PC-3 (cell line): ENCODE measurements at regions not wholly inside any gene's neighbourhood (a gene's known extent, or its start where the extent isn't known, plus 50 kb on each side); places are given as distances from the start of the nearest gene placed in this dataset.
A peak's percentile ranks its signal among the peaks of the same experiment; 100 is the strongest.

ENCODE experiments used
- ATAC-seq: fragments of 200-7000 bp; cut with Tn5 transposase; 2 replicates; pipeline ENCODE4 v1.9.1; 2020; ENCODE audit warnings: mild to moderate bottlenecking, moderate library complexity
- BruUV-seq: library from RNA; stranded (reverse); fragments of 400-500 nt; replicated peaks from 2 replicates; lab custom pipeline; 2021; lab: Mats Ljungman, UMichigan
- CTCF ChIA-PET: fragments of 300-600 bp; sonication (Branson Sonifier 250); formaldehyde crosslinking; loops from one replicate; lab custom pipeline; 2022; ENCODE audit warnings: antibody characterized with exemption; lab: Charles Lee
- POLR2A ChIA-PET: fragments of 300-600 bp; sonication (Branson Sonifier 250); formaldehyde crosslinking; loops from one replicate; lab custom pipeline; 2022; ENCODE audit warnings: antibody characterized with exemption; ENCODE audit not compliant: unreplicated experiment; lab: Charles Lee
- DNase-seq: peaks from one replicate; pipeline ENCODE4 v3.0.0-alpha.2; 2015
- H2AFZ ChIP-seq: fragments of 300-600 bp; sonication (generic); 2 replicates; pipeline ENCODE4 v1.6.0; 2016; ENCODE audit warnings: antibody characterized with exemption, low read length
- H3F3A ChIP-seq: fragments of 300-600 bp; sonication (generic); one replicate; pipeline ENCODE4 v1.6.0; 2017; ENCODE audit warnings: antibody characterized with exemption, low read length, control low read depth, mild to moderate bottlenecking; ENCODE audit not compliant: unreplicated experiment
- H3K27ac ChIP-seq: fragments of 300-600 bp; sonication (generic); 2 replicates; pipeline ENCODE4 v1.5.1; 2016; ENCODE audit warnings: mild to moderate bottlenecking, low read length
- H3K27me3 ChIP-seq: fragments of 300-600 bp; sonication (generic); 2 replicates; pipeline ENCODE4 v1.6.1; 2016; ENCODE audit warnings: low read length, mixed read lengths
- H3K36me3 ChIP-seq: fragments of 300-600 bp; sonication (generic); 2 replicates; pipeline ENCODE4 v1.6.1; 2016; ENCODE audit warnings: low read depth, mixed run types, low read length, mixed read lengths
- H3K4me1 ChIP-seq: fragments of 300-600 bp; sonication (generic); 2 replicates; pipeline ENCODE4 v1.5.1; 2016; ENCODE audit warnings: low read length; ENCODE audit not compliant: insufficient read depth
- H3K4me2 ChIP-seq: fragments of 300-600 bp; sonication (generic); 2 replicates; pipeline ENCODE4 v1.6.0; 2016; ENCODE audit warnings: low read length
- H3K4me3 ChIP-seq: fragments of 300-600 bp; sonication (generic); 2 replicates; pipeline ENCODE4 v1.5.1; 2016; ENCODE audit warnings: mild to moderate bottlenecking, low read length, mixed read lengths
- H3K79me2 ChIP-seq: fragments of 300-600 bp; sonication (generic); 2 replicates; pipeline ENCODE4 v1.6.1; 2017; ENCODE audit warnings: low read length, mixed read lengths
- H3K9ac ChIP-seq: fragments of 300-600 bp; sonication (generic); 2 replicates; pipeline ENCODE4 v1.6.0; 2016; ENCODE audit warnings: mild to moderate bottlenecking, low read length
- H3K9me2 ChIP-seq: fragments of 300-600 bp; sonication (generic); replicated peaks from 2 replicates; pipeline ENCODE4 v1.6.1; 2016; ENCODE audit warnings: mixed run types, low read length, mixed read lengths
- H3K9me3 ChIP-seq: fragments of 300-600 bp; sonication (generic); 2 replicates; pipeline ENCODE4 v1.6.1; 2016; ENCODE audit warnings: low read length, mixed read lengths
- H4K20me1 ChIP-seq: fragments of 300-600 bp; sonication (generic); 2 replicates; pipeline ENCODE4 v1.6.1; 2016; ENCODE audit warnings: low read length, mixed read lengths
- CTCF ChIP-seq: fragments of 300-600 bp; sonication (generic); conservative IDR thresholded peaks from 2 replicates; pipeline ENCODE4 v1.5.1; 2017; ENCODE audit warnings: antibody characterized with exemption, low read depth, mild to moderate bottlenecking, low read length
- EZH2 ChIP-seq: fragments of 300-600 bp; sonication (generic); IDR thresholded peaks from one replicate; pipeline ENCODE4 v1.6.1; 2017; ENCODE audit warnings: antibody characterized with exemption, mild to moderate bottlenecking, low read length; ENCODE audit not compliant: unreplicated experiment
- EZH2phosphoT487 ChIP-seq: fragments of 300-600 bp; sonication (generic); IDR thresholded peaks from 2 replicates; pipeline ENCODE4 v1.6.1; 2018; ENCODE audit warnings: mild to moderate bottlenecking, antibody characterized with exemption, low read length, borderline replicate concordance
- intact Hi-C: fragments of 100-400 bp; cut with micrococcal nuclease; formaldehyde crosslinking; loops from 2 replicates; pipeline ENCODE4 v1.9.0; 2023

- H3K79me2 ChIP-seq, result peaks cover 59% of the 10 kb centered on the region
- no peaks in the 10 kb centered on the region for H3K36me3 ChIP-seq
- ATAC-seq, result no peak
- no peaks in the 10 kb centered on the region for H4K20me1 ChIP-seq
- H3K9me2 ChIP-seq, result no peaks in the 10 kb centered on the region
- H3K4me3 ChIP-seq, result peak overlapping the region; percentile 52
- BruUV-seq, result no TSS peak
- H3K9ac ChIP-seq, result peak overlapping the region; percentile 77
- CTCF ChIA-PET, result no interaction called here
- POLR2A ChIA-PET, result no interaction called here
- H3K9me3 ChIP-seq, result no peaks in the 10 kb centered on the region
- intact Hi-C loops, result no loop called here
- TF ChIP-seq EZH2phosphoT487 (no peak), CTCF (no peak), EZH2 (no peak)
- H2AFZ ChIP-seq, result no peak overlapping the region
- H3K4me1 ChIP-seq, result peaks cover 42% of the 10 kb centered on the region
- H3K4me2 ChIP-seq, result peak overlapping the region; percentile 80
- no peaks in the 10 kb centered on the region for H3K27me3 ChIP-seq
- DNase-seq, result peak; percentile 74
- H3F3A ChIP-seq, result peaks cover 8% of the 10 kb centered on the region
- peak overlapping the region; percentile 98 for H3K27ac ChIP-seq
These were observed 49.8 kb downstream of the PLCE1 start for GRCh38 chr10:94043431-94043990.

DNA sequence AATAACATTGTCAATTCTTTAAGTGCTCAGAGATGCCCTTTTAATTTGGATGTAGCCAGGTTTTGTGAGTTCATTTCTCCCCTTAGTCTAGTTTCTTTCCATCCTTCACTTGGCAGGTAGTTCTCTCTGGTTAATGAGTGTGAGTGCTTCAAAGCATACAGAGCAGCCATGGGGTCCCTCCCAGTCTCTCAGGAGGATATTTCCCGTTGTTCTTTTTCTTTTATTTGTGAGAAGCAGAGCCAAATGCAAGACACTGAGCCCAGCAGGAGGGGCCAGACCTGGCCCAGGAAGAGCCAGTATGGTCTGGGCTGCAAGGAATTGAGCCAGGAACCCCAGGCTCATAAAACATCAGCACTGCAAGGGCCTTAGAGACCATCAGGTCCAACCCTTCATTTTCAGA lies 52.4 kb downstream of the PLCE1 start:
- Histone ChIP-seq H3K27ac (no peak overlapping the region), H3K27me3 (no peaks in the 10 kb centered on the region), H3K4me2 (no peak overlapping the region), H3K9ac (no peak overlapping the region), H2AFZ (no peak overlapping the region), H3K9me2 (no peaks in the 10 kb centered on the region), H3K4me1 (peaks cover 33% of the 10 kb centered on the region), H3K79me2 (peaks cover 40% of the 10 kb centered on the region), H4K20me1 (no peaks in the 10 kb centered on the region), H3K36me3 (no peaks in the 10 kb centered on the region), H3K9me3 (no peaks in the 10 kb centered on the region), H3K4me3 (no peak overlapping the region), H3F3A (peaks cover 8% of the 10 kb centered on the region)
- no peak for DNase-seq
- no peak for ATAC-seq
- CTCF ChIA-PET, result no interaction called here
- TF ChIP-seq EZH2phosphoT487 (no peak), CTCF (no peak), EZH2 (no peak)
- no TSS peak for BruUV-seq
- POLR2A ChIA-PET, result no interaction called here
- intact Hi-C loops, result no loop called here

DNA sequence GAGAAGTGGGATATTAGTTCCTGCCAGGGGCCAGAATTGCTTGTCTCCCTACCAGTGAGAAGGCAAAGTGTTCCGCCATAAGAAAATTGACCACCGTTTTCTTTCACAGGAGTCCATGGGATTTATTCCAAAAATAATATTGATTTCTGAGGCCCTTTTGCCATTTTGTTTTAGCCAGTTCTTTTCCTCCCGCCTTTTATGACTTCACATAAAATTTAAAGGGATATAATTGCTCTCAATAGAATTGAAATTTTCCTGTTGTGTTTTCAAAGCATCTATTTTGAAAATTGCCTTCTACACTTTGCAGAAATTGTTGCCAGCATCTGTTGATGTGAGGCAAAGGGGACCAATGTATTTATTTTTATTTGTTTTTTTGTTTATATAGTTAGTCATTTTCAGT lies 53.6 kb downstream of the PLCE1 start:
- DNase-seq, result no peak
- peaks cover 36% of the 10 kb centered on the region for H3K79me2 ChIP-seq
- no peaks in the 10 kb centered on the region for H4K20me1 ChIP-seq
- H3K36me3 ChIP-seq, result no peaks in the 10 kb centered on the region
- no TSS peak for BruUV-seq
- POLR2A ChIA-PET, result no interaction called here
- peaks cover 6% of the 10 kb centered on the region for H3F3A ChIP-seq
- intact Hi-C loops, result no loop called here
- TF ChIP-seq CTCF, result no peak
- no peak for TF ChIP-seq EZH2phosphoT487
- TF ChIP-seq EZH2, result no peak
- no peaks in the 10 kb centered on the region for H3K27me3 ChIP-seq
- no peaks in the 10 kb centered on the region for H3K9me3 ChIP-seq
- CTCF ChIA-PET, result no interaction called here
- no peak overlapping the region for H3K27ac ChIP-seq
- H3K9ac ChIP-seq, result no peak overlapping the region
- H3K4me2 ChIP-seq, result no peak overlapping the region
- no peak overlapping the region for H2AFZ ChIP-seq
- H3K4me1 ChIP-seq, result peaks cover 25% of the 10 kb centered on the region
- H3K4me3 ChIP-seq, result no peak overlapping the region
- H3K9me2 ChIP-seq, result no peaks in the 10 kb centered on the region
- ATAC-seq, result no peak
